DMS79 (cell line): ENCODE measurements at regions not wholly inside any gene's neighbourhood (a gene's known extent, or its start where the extent isn't known, plus 50 kb on each side); places are given as distances from the start of the nearest gene placed in this dataset.
"Not testable (repeated sequence)": the region's sequence is repeated elsewhere in the genome, so short reads cannot be mapped to it uniquely, and the experiment has no call there.

Experiments
- DNase-seq: peaks from one replicate; lab custom pipeline; 2025; lab: John Stamatoyannopoulos, UW

DNA sequence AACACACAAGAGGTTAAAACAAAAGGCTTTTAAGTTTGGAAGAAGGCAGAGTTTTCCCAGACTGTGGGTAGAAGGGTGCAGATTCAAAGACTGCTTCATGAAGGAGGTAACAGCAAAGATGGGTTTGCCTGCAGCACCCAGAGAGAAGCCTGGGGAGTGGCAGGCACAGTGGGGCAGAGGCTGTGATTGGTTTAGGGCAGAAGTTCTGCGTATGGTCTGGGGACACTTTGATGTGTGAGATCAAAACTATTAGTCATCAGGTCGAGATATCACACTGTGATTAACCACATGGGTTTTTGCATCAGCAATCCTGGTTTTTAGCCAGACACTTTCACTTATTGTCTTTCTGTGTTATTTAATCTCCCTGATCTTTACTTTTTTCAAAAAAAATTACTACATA lies 188.8 kb upstream of the GLRA1 start:
- no peak for DNase-seq

GRCh38 chr5:152107220-152107619 lies 182.6 kb upstream of the GLRA1 start:
- no peak for DNase-seq

- DNase-seq, result no peak
Observed at GRCh38 chr5:152106571-152106970, 181.9 kb upstream of the GLRA1 start.

DNA sequence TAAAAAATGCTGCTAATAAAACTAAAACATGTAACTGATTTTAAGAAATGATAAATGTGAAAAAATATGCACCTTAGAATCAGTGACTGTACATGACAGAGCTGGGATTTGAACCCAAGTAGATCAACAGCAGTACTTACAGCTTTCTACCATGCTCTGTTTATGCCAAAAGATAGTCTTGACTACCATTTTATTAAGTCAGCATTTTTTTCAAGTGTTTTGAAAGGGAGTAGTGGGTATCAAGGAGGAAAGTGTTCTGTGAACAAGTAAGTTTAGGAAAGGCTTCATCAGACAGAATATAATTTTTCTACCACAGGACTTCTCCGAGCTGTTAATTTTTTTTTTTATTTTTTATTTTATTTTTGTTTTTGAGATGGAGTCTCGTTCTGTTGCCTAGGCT lies 180.4 kb upstream of the GLRA1 start:
- no peak for DNase-seq

DNA sequence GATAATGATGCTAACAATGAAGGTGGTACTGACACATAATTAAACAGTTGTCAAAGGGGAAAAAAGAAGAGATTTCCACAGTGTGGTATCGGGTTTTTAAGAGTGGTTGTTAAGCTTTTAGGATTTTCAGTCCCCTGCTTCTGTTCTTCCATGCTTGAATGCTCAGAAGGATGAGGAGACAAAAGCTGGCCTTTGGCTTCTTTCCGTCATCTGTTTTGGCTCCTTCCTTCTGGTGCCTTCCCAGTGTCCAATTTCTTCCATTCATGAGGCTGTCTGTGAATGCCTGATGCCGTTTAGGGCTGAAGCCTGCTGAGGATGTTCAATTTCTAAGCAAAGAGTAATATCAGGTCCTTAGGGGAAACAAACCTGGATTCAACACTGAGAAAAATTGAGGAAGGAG lies 179.6 kb upstream of the GLRA1 start:
- DNase-seq, result no peak

DNA sequence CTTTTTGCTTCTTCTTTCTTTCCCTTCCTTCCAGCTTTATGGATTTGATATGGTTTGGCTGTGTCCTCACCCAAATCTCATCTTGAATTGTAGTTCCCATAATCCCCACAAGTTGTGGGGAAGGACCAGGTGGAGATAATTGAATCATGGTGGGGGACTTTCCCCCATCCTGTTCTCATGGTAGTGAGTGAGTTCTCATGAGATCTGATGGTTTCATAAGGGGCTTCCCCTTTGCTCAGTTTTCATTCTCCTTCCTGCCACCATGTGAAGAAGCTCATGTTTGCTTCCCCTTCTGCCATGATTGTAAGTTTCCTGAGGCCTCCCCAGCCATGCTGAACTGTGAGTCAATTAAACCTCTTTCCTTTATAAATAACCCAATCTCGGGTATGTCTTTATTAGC lies 178.3 kb upstream of the GLRA1 start:
- DNase-seq, result not testable (repeated sequence)

GRCh38 chr5:152102057-152102456 lies 177.4 kb upstream of the GLRA1 start:
- DNase-seq, result no peak

- DNase-seq, result no peak
Observed at GRCh38 chr5:152100462-152100861, 175.8 kb upstream of the GLRA1 start.

DNA sequence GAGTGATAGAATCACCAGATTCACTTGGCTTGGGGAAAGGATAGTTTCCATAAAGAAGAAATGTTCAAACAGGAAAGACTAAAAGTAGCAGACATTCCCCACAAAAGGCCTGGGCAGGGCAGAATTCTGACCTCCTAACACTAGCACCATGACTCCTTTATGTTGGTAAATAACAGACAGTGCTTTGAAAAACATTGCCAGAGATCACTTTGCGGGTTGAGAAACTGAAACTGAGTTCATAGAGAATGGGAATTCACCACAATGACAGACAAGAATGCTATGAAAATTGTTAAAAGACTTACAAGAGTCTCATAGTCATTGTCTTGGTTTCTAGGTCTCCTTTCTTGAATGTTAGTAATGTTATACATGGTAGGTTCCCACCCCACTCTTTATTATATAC lies 172.5 kb upstream of the GLRA1 start:
- no peak for DNase-seq

GRCh38 chr5:152094716-152095115 lies 170.1 kb upstream of the GLRA1 start:
- DNase-seq, result no peak

DNA sequence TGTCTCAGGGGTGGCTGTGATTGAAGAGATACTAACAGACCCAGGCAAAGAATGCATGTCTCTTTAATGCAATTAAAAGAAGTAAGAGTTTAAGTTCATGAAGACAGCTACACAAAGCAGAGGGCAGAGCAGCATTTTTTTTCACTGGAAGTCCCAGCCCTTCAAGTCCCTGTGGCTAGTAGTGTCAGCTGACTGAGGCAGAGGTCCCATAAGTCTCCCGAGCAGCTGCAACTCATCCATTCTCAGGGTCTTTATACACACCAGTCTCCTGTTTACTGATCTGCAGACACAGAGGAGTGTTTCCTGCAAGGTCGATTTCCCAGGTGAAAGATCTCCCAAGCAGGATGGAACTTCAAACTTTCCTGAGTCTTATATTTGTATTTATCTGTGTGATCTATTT lies 169.4 kb upstream of the GLRA1 start:
- no peak for DNase-seq

- no peak for DNase-seq
Observed at GRCh38 chr5:152092580-152092979, 167.9 kb upstream of the GLRA1 start.

- no peak for DNase-seq
Observed at GRCh38 chr5:152089644-152090043, 165.0 kb upstream of the GLRA1 start.

DNA sequence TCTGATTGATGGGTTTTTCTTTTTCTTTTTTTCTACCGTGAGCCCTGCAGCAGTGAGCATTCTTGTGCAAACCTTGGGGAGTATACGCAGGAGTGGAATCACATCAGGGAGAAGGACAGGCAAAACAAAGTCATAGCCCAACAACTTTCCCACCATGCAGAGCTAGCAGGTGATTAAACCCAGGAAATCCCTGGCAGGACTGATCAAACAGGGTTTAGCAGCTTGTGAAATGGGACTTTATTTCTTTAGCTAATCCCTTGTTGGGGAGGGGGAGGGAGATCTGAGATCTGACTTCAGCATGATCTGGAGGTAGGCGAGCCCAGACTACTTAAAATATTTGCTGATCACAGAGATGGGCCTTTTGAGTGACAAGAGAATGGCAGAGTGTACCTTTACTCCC lies 162.0 kb upstream of the GLRA1 start:
- no peak for DNase-seq

- DNase-seq, result no peak
Observed at GRCh38 chr5:152084476-152084875, 159.8 kb upstream of the GLRA1 start.

DNA sequence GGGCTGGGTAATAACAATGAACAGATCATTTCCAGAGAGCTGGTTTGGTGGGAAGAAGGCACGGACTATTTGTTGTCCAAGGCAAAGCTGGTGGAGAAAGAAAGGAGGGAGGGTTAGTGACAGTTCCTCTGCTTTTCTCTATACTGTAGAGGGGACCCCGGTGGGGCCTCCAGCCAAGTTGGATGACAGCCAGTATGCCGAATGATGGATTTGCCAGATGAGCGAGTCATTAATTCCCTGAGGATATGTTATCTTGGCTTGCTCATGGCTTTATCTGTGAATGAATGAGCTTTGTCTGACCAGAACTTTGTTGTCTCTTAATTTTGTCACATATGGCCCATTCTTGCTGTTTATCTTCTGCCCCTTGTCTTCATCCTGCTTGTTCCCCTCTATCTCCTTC lies 158.6 kb upstream of the GLRA1 start:
- no peak for DNase-seq

DNA sequence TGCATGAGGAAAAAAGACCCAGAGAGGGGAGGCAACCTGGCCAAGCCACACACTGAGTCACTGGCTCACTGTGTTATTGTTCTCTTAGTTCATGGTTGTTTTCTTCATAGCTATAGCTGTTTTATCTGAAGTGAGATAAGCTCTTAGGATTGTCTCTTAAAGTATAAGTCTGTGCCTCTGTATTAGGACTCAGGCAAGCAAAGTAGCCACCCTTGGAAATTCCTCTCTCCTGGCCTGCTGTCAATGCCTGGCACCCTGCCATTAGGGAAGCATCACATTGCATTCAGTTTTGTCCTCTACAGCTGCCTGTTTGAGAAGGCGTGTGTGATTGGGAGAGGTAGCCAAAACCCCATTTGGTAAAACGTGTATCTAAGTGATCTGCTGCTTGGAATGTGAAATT lies 147.4 kb upstream of the GLRA1 start:
- no peak for DNase-seq

GRCh38 chr5:152070591-152070990 lies 145.9 kb upstream of the GLRA1 start:
- no peak for DNase-seq

DNA sequence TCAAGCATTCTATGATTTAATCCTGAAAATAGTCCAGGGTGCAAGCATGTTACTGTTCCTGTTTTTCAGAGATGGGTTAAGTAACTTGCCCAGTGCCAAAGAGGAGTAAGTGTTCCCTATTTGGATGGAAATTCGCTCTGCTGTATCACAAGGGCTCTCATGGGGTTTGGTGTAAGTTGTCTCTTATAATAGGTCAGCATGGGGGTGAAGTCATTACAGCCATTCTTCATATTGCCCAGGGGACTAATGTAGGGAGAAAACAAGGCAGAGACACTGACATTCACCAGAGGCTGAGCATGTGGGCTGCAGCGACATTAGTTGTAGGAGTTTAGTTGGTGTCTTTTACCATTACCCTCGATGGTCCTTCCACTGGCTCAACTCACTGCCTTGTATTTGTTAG lies 142.1 kb upstream of the GLRA1 start:
- peak; percentile 8 for DNase-seq

- DNase-seq, result no peak
Observed at GRCh38 chr5:152063004-152063403, 138.4 kb upstream of the GLRA1 start.

GRCh38 chr5:152061095-152061494 lies 136.4 kb upstream of the GLRA1 start:
- DNase-seq, result no peak

DNA sequence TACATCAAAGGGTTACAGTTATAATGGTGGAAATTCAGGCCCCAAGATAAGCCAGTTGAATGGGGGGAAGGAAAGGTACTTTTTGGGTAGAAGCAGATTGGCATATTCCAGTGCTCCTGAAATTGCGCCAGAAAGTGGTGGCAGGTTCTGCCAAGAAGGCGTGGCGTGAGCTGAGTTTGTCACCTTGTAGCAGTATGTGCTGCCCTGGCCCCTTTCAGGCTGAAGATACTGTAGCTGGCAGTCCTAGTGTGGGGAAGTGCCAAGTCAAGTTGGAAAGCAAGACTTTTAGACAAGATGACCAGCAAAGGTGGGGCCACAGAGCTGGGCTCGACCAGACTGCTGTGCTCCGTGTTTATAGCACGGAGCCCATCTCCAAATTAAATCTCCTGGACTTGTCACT lies 133.6 kb upstream of the GLRA1 start:
- no peak for DNase-seq

DNA sequence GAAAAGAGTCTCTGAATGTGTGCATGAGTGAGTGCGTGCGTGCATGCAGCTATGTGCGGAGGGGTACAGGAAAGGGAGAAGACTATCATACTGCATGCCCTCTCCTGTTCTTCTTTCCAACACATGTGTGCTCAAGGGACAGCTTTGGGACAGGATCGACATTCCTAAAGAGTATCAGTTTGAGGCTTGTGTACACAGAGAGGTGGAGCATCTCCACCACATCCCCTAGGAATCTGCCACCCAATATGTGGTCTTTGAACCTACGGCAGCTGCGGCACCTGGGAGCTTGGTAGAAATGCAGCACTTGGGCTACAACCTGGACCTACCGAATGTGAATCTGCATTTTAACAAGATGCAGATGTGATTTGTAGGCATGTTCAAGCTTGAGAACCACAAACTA lies 132.3 kb upstream of the GLRA1 start:
- no peak for DNase-seq

DNA sequence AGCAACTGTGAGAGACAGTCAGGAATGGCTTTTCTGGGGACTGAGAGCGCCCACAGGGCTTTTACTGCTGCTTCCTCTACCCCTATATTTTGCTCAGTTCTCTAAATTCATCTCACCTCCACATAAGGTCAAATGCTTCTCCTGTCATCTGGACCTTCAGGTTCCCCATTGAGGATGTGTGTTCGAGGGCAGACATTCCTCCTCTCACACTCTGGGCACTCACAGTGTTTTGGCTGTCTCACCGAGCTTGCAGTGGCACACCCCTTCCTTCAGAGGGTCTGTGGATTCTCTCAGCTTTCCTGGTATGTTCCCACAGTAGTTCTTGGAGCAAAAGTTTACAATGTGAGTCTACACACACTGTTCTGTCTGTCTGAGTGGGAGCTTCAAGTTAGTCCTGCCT lies 127.8 kb upstream of the GLRA1 start:
- DNase-seq, result no peak
